Neural cell (in vitro differentiated cells): ENCODE measurements at regions not wholly inside any gene's neighbourhood (a gene's known extent, or its start where the extent isn't known, plus 50 kb on each side); places are given as distances from the start of the nearest gene placed in this dataset.

Experiments used
- H2AFZ ChIP-seq: fragments of 200-600, 300-800 bp; sonication (generic), shearing (Covaris generic); 2 replicates; pipeline ENCODE4 v1.6.0; 2014; ENCODE audit warnings: low read depth, mild to moderate bottlenecking, antibody characterized with exemption, low read length, moderate library complexity
- H3F3A ChIP-seq: fragments of 200-600 bp; shearing (Covaris generic); 2 replicates; pipeline ENCODE4 v1.6.1; 2016; ENCODE audit warnings: mild to moderate bottlenecking, moderate library complexity, mixed read lengths, antibody characterized with exemption, low read length; ENCODE audit not compliant: insufficient read depth, poor library complexity, severe bottlenecking
- H3K27ac ChIP-seq: fragments of 200-600, 300-800 bp; sonication (generic), shearing (Covaris generic); 2 replicates; pipeline ENCODE4 v1.5.1; 2014; ENCODE audit warnings: mild to moderate bottlenecking, low read length, moderate library complexity
- H3K27me3 ChIP-seq: fragments of 300-800, 200-600 bp; sonication (generic), shearing (Covaris generic); 2 replicates; pipeline ENCODE4 v1.6.0; 2014; ENCODE audit warnings: mild to moderate bottlenecking, low read depth, low read length, moderate library complexity; ENCODE audit not compliant: insufficient read depth
- H3K36me3 ChIP-seq: fragments of 300-800, 200-600 bp; sonication (generic), shearing (Covaris generic); 2 replicates; pipeline ENCODE4 v1.5.1; 2014; ENCODE audit warnings: mild to moderate bottlenecking, antibody characterized with exemption, low read length, moderate library complexity; ENCODE audit not compliant: insufficient read depth
- H3K4me2 ChIP-seq: fragments of 300-800, 200-600 bp; sonication (generic), shearing (Covaris generic); 2 replicates; pipeline ENCODE4 v1.6.0; 2014; ENCODE audit warnings: mild to moderate bottlenecking, low read length
- H3K4me3 ChIP-seq: fragments of 300-800, 200-600 bp; sonication (generic), shearing (Covaris generic); 2 replicates; pipeline ENCODE4 v1.5.1; 2014; ENCODE audit warnings: mild to moderate bottlenecking, low read length, moderate library complexity
- H3K79me2 ChIP-seq: fragments of 200-600 bp; shearing (Covaris generic); replicated peaks from 2 replicates; pipeline ENCODE4 v1.6.0; 2014; ENCODE audit warnings: mild to moderate bottlenecking, low read length, moderate library complexity; ENCODE audit not compliant: insufficient read depth
- H3K9ac ChIP-seq: fragments of 300-800, 200-600 bp; sonication (generic), shearing (Covaris generic); 2 replicates; pipeline ENCODE4 v1.6.1; 2016; ENCODE audit warnings: mild to moderate bottlenecking, low read length, mixed read lengths
- H3K9me2 ChIP-seq: fragments of 200-600 bp; shearing (Covaris generic); 2 replicates; pipeline ENCODE4 v1.6.1; 2016; ENCODE audit warnings: mild to moderate bottlenecking, low read length, mixed read lengths; ENCODE audit not compliant: insufficient read depth
- H3K9me3 ChIP-seq: fragments of 200-600, 300-800 bp; sonication (generic), shearing (Covaris generic); 2 replicates; pipeline ENCODE4 v1.6.1; 2016; ENCODE audit warnings: mild to moderate bottlenecking, mixed run types, low read length, moderate library complexity, mixed read lengths
- H4K20me1 ChIP-seq: fragments of 200-600 bp; shearing (Covaris generic); 2 replicates; pipeline ENCODE4 v1.6.1; 2016; ENCODE audit warnings: mild to moderate bottlenecking, mixed run types; ENCODE audit not compliant: insufficient read depth
- EP300 ChIP-seq: fragments of 450-650 bp; conservative IDR thresholded peaks from 2 replicates; pipeline ENCODE4 v1.6.1; 2014; ENCODE audit warnings: antibody characterized with exemption, mild to moderate bottlenecking, moderate library complexity; ENCODE audit not compliant: poor library complexity, severe bottlenecking
- EZH2 ChIP-seq: fragments of 200-600, 300-800 bp; shearing (Covaris generic), sonication (generic); IDR thresholded peaks from 2 replicates; pipeline ENCODE4 v1.6.1; 2014; ENCODE audit warnings: antibody characterized with exemption, low read length, borderline replicate concordance, mild to moderate bottlenecking; ENCODE audit not compliant: insufficient read depth, poor library complexity, severe bottlenecking
- MXI1 ChIP-seq: fragments of 450-650 bp; conservative IDR thresholded peaks from 2 replicates; pipeline ENCODE4 v1.6.1; 2014; ENCODE audit warnings: antibody characterized with exemption, mild to moderate bottlenecking; ENCODE audit not compliant: poor library complexity, severe bottlenecking
- POLR2AphosphoS5 ChIP-seq: IDR thresholded peaks from 2 replicates; pipeline ENCODE4 v1.6.1; 2012
- RAD21 ChIP-seq: fragments of 450-650 bp; conservative IDR thresholded peaks from 2 replicates; pipeline ENCODE4 v1.6.1; 2014; ENCODE audit warnings: antibody characterized with exemption, mild to moderate bottlenecking, moderate library complexity
- SMC3 ChIP-seq: fragments of 450-650 bp; conservative IDR thresholded peaks from 2 replicates; pipeline ENCODE4 v1.6.1; 2014; ENCODE audit warnings: antibody characterized with exemption, mild to moderate bottlenecking, moderate library complexity; ENCODE audit not compliant: poor library complexity
- TAF1 ChIP-seq: IDR thresholded peaks from 2 replicates; pipeline ENCODE4 v1.6.1; 2012; ENCODE audit warnings: low read depth
- TF ChIP-seq, protein P1 (sequence below): IDR thresholded peaks from 2 replicates; pipeline ENCODE4 v1.6.1; 2012; ENCODE audit warnings: borderline replicate concordance
- TF ChIP-seq, protein P2 (sequence below): fragments of 450-650 bp; IDR thresholded peaks from 2 replicates; pipeline ENCODE4 v1.5.1; 2014; ENCODE audit warnings: antibody characterized with exemption, mild to moderate bottlenecking, moderate library complexity; ENCODE audit not compliant: poor library complexity, severe bottlenecking

GRCh38 chr3:146692254-146692653, 87.1 kb upstream of the PLSCR5 start:
- Histone ChIP-seq H3K4me2 (no peak overlapping the region), H3K4me3 (no peak overlapping the region), H3K9me3 (no peaks in the 10 kb centered on the region), H3K9me2 (no peaks in the 10 kb centered on the region), H3K9ac (no peak overlapping the region), H2AFZ (no peak overlapping the region), H4K20me1 (no peaks in the 10 kb centered on the region), H3K27ac (no peak overlapping the region), H3K79me2 (no peaks in the 10 kb centered on the region), H3F3A (no peaks in the 10 kb centered on the region), H3K36me3 (no peaks in the 10 kb centered on the region), H3K27me3 (no peaks in the 10 kb centered on the region)
- TF ChIP-seq RAD21 (no peak), EP300 (no peak), TAF1 (no peak), SMC3 (no peak), EZH2 (no peak), POLR2AphosphoS5 (no peak), MXI1 (no peak)
- TF ChIP-seq, protein P1, sequence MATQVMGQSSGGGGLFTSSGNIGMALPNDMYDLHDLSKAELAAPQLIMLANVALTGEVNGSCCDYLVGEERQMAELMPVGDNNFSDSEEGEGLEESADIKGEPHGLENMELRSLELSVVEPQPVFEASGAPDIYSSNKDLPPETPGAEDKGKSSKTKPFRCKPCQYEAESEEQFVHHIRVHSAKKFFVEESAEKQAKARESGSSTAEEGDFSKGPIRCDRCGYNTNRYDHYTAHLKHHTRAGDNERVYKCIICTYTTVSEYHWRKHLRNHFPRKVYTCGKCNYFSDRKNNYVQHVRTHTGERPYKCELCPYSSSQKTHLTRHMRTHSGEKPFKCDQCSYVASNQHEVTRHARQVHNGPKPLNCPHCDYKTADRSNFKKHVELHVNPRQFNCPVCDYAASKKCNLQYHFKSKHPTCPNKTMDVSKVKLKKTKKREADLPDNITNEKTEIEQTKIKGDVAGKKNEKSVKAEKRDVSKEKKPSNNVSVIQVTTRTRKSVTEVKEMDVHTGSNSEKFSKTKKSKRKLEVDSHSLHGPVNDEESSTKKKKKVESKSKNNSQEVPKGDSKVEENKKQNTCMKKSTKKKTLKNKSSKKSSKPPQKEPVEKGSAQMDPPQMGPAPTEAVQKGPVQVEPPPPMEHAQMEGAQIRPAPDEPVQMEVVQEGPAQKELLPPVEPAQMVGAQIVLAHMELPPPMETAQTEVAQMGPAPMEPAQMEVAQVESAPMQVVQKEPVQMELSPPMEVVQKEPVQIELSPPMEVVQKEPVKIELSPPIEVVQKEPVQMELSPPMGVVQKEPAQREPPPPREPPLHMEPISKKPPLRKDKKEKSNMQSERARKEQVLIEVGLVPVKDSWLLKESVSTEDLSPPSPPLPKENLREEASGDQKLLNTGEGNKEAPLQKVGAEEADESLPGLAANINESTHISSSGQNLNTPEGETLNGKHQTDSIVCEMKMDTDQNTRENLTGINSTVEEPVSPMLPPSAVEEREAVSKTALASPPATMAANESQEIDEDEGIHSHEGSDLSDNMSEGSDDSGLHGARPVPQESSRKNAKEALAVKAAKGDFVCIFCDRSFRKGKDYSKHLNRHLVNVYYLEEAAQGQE = no peak
- TF ChIP-seq, protein P2, sequence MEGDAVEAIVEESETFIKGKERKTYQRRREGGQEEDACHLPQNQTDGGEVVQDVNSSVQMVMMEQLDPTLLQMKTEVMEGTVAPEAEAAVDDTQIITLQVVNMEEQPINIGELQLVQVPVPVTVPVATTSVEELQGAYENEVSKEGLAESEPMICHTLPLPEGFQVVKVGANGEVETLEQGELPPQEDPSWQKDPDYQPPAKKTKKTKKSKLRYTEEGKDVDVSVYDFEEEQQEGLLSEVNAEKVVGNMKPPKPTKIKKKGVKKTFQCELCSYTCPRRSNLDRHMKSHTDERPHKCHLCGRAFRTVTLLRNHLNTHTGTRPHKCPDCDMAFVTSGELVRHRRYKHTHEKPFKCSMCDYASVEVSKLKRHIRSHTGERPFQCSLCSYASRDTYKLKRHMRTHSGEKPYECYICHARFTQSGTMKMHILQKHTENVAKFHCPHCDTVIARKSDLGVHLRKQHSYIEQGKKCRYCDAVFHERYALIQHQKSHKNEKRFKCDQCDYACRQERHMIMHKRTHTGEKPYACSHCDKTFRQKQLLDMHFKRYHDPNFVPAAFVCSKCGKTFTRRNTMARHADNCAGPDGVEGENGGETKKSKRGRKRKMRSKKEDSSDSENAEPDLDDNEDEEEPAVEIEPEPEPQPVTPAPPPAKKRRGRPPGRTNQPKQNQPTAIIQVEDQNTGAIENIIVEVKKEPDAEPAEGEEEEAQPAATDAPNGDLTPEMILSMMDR = no peak

DNA sequence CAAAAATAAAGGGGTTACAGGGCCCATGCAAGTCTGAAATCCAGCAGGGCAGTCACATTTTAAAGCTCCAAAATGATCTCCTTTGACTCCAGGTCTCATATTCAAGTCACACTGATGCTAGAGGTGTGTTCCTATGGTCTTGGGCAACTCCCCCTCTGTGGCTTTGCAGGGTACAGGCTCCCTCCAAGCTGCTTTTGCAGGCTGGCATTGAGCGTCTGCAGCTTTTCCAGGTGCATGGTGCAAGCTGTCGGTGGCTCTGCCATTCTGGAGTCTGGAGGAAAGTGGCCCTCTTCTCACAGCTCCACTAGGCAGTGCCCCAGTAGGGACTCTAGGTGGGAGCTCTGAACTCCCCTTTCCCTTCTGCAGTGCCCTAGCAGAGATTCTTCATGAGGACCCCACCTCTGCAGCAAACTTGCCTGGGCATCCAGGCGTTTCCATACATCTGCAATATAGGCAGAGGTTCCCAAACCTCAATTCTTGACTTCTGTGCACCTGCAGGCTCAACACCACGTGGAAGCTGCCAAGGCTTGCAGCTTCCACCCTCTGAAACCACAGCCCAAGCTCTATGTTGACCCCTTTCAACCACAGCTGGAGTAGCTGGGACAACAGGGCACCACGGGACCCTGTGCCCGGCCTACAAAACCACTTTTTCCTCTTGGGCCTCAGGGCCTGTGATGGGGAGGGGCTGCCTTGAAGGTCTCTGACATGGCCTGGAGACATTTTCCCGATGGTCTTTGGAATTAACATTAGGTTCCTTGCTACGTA, 80.1 kb upstream of the PLSCR5 start:
- TF ChIP-seq, protein P1 = no peak
- TF ChIP-seq EZH2 (no peak), MXI1 (no peak), POLR2AphosphoS5 (no peak), TAF1 (no peak), RAD21 (no peak)
- H3K9me3 ChIP-seq = no peaks in the 10 kb centered on the region

More for the DNA sequence above, 80.1 kb upstream of the PLSCR5 start:
- Histone ChIP-seq H3K4me3 (no peak overlapping the region), H4K20me1 (no peaks in the 10 kb centered on the region), H2AFZ (no peak overlapping the region), H3K4me2 (no peak overlapping the region), H3K27ac (no peak overlapping the region), H3K9me2 (no peaks in the 10 kb centered on the region), H3K36me3 (no peaks in the 10 kb centered on the region), H3K27me3 (no peaks in the 10 kb centered on the region), H3F3A (no peaks in the 10 kb centered on the region), H3K79me2 (no peaks in the 10 kb centered on the region), H3K9ac (no peak overlapping the region)
